ENCODE measurements at regions not wholly inside any gene's neighbourhood (a gene's known extent, or its start where the extent isn't known, plus 50 kb on each side); places are given as distances from the start of the nearest gene placed in this dataset.
"Not testable (repeated sequence)": the region's sequence is repeated elsewhere in the genome, so short reads cannot be mapped to it uniquely, and the experiment has no call there.

DNA sequence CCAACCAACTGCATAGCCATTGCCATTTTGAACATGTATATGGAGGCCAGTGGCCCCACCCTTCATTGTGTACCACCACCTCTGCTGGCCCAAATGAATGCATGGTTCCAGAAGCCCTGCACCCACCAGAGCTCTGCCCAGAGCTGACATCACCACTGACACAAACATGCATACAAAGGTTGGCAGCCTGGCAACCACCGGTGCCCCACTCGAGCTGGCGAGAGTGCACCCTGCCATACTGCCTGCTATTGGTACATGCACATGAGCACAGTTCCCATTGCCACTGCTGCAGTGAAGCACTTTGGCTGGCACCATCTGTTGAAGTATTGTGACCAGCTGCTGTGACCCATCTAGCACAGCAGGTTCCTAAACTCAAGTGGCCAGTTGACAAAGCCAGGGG, 1564.9 kb downstream of the OLFM4 start:
- H3K4me1 ChIP-seq (ENCODE audit: control insufficient read depth in 3 of 3, insufficient read depth in 3 of 3, low read length in 3 of 3): no peaks in the 10 kb centered on the region
- no peak overlapping the region for H3K4me3 ChIP-seq (ENCODE audit: low read length in 3 of 3)
- H3K9me3 ChIP-seq (ENCODE audit: control insufficient read depth in 3 of 3, low read length in 3 of 3): no peaks in the 10 kb centered on the region
- H3K36me3 ChIP-seq (ENCODE audit: control insufficient read depth in 3 of 3, insufficient read depth in 3 of 3, low read length in 3 of 3): no peaks in the 10 kb centered on the region
- H3K27ac ChIP-seq (ENCODE audit: low read depth, low read length): no peak overlapping the region
- H3K27me3 ChIP-seq (ENCODE audit: control insufficient read depth in 3 of 3, insufficient read depth in 3 of 3, low read length in 3 of 3): no peaks in the 10 kb centered on the region
- no peak overlapping the region for H3K9ac ChIP-seq (ENCODE audit: low read depth in 1 of 3, low read length in 3 of 3)

DNA sequence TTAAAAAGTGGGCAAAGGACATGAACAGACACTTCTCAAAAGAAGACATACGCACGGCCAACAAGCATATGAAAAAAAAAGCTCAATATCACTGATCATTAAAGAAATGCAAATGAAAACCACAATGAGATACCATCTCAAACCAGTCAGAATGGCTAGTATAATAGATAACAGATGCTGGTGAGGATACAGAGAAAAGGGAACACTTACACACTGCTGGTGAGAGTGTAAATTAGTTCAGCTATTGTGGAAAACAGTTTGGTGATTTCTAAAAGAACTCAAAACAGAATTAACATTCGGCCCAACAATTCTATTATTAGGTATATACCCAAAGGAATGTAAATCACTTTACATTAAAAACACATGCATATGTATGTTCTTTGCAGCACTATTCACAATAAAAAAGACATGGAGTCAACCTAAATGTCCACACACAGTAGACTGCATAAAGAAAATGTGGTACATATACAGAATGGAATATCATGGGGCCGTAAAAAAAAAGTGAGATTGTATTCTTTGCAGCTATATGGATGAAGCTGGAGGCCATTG, 1569.0 kb downstream of the OLFM4 start:
- H3K9me3 ChIP-seq (ENCODE audit: control insufficient read depth in 3 of 3, low read length in 3 of 3): no peaks in the 10 kb centered on the region
- H3K27ac ChIP-seq (ENCODE audit: low read depth, low read length): no peak overlapping the region
- H3K27me3 ChIP-seq (ENCODE audit: control insufficient read depth in 3 of 3, insufficient read depth in 3 of 3, low read length in 3 of 3): no peaks in the 10 kb centered on the region
- H3K4me3 ChIP-seq (ENCODE audit: low read length in 3 of 3): no peak overlapping the region
- H3K36me3 ChIP-seq (ENCODE audit: control insufficient read depth in 3 of 3, insufficient read depth in 3 of 3, low read length in 3 of 3): no peaks in the 10 kb centered on the region
- H3K9ac ChIP-seq (ENCODE audit: low read depth in 1 of 3, low read length in 3 of 3): no peak overlapping the region
- no peaks in the 10 kb centered on the region for H3K4me1 ChIP-seq (ENCODE audit: control insufficient read depth in 3 of 3, insufficient read depth in 3 of 3, low read length in 3 of 3)

DNA sequence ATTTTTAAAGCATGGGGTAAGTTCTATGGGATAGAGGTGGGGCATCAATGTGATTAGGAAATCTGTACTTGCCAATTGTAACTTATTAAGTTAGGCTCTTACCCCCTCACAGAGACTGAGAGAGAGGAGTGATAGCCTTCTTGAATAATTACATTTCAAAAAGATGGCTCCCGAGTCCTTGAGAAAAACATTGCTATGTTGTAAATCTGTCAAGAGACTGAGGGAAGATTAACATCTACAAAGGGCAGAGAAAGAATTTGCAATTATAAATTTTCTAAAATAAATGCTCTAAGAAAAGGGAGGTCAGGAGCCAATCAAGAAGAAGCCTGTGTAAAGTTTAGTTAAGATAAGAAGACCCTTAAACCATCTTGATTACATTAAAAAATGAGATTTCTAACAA, 1570.8 kb downstream of the OLFM4 start:
- Histone ChIP-seq H3K27me3 (ENCODE audit: control insufficient read depth in 3 of 3, insufficient read depth in 3 of 3, low read length in 3 of 3) (no peaks in the 10 kb centered on the region), H3K4me3 (ENCODE audit: low read length in 3 of 3) (no peak overlapping the region), H3K27ac (ENCODE audit: low read depth, low read length) (no peak overlapping the region), H3K9me3 (ENCODE audit: control insufficient read depth in 3 of 3, low read length in 3 of 3) (no peaks in the 10 kb centered on the region), H3K9ac (ENCODE audit: low read depth in 1 of 3, low read length in 3 of 3) (no peak overlapping the region), H3K36me3 (ENCODE audit: control insufficient read depth in 3 of 3, insufficient read depth in 3 of 3, low read length in 3 of 3) (no peaks in the 10 kb centered on the region), H3K4me1 (ENCODE audit: control insufficient read depth in 3 of 3, insufficient read depth in 3 of 3, low read length in 3 of 3) (no peaks in the 10 kb centered on the region)

DNA sequence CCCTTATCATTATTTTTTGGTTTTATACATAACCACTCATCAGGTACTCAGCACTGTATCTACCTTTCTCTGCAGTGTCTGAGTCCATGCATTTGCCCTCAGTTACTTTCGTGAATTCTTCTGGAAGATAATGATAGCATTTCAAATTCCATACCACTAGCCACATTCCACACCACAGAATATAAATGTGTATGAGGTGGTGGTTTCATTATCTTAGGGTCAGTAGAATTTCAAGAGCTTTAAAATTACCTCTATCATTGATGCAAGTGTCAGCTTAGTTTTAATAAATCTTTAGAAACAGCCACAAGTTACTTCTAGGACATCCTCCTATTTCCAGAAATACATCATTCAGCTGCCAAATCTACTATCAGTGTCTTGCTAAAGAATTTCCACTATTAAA, 1578.3 kb downstream of the OLFM4 start:
- H3K4me3 ChIP-seq (ENCODE audit: low read length in 3 of 3): no peak overlapping the region
- H3K36me3 ChIP-seq (ENCODE audit: control insufficient read depth in 3 of 3, insufficient read depth in 3 of 3, low read length in 3 of 3): no peaks in the 10 kb centered on the region
- H3K9ac ChIP-seq (ENCODE audit: low read depth in 1 of 3, low read length in 3 of 3): no peak overlapping the region
- H3K27ac ChIP-seq (ENCODE audit: low read depth, low read length): no peak overlapping the region
- H3K4me1 ChIP-seq (ENCODE audit: control insufficient read depth in 3 of 3, insufficient read depth in 3 of 3, low read length in 3 of 3): no peaks in the 10 kb centered on the region
- no peaks in the 10 kb centered on the region for H3K27me3 ChIP-seq (ENCODE audit: control insufficient read depth in 3 of 3, insufficient read depth in 3 of 3, low read length in 3 of 3)
- peaks cover 0 to 2% (median 0%) of the 10 kb centered on the region in 3 donors for H3K9me3 ChIP-seq (ENCODE audit: control insufficient read depth in 3 of 3, low read length in 3 of 3)

DNA sequence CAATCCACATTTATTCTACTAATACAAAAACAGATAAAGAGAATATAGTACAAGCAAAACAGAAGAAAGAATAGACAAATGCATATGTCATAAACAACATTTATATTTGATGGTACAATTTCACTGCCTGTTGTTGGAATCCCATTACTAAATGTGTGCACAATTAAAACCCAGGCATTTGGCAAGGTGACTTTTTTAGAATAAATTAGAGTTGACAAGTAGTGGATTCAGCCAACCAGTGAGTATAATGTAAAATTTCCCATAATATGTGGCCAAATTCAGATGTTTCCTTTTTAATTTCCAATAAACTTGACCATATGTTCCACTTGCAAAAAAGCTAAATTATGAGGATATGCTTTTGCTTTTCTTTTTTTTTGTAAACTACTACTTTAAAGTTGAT, 1578.8 kb downstream of the OLFM4 start:
- no peak overlapping the region for H3K9ac ChIP-seq (ENCODE audit: low read depth in 1 of 3, low read length in 3 of 3)
- H3K27me3 ChIP-seq (ENCODE audit: control insufficient read depth in 3 of 3, insufficient read depth in 3 of 3, low read length in 3 of 3): no peaks in the 10 kb centered on the region
- peaks cover 0 to 2% (median 0%) of the 10 kb centered on the region in 3 donors for H3K9me3 ChIP-seq (ENCODE audit: control insufficient read depth in 3 of 3, low read length in 3 of 3)
- H3K4me1 ChIP-seq (ENCODE audit: control insufficient read depth in 3 of 3, insufficient read depth in 3 of 3, low read length in 3 of 3): no peaks in the 10 kb centered on the region
- no peak overlapping the region for H3K27ac ChIP-seq (ENCODE audit: low read depth, low read length)
- H3K4me3 ChIP-seq (ENCODE audit: low read length in 3 of 3): no peak overlapping the region
- no peaks in the 10 kb centered on the region for H3K36me3 ChIP-seq (ENCODE audit: control insufficient read depth in 3 of 3, insufficient read depth in 3 of 3, low read length in 3 of 3)

DNA sequence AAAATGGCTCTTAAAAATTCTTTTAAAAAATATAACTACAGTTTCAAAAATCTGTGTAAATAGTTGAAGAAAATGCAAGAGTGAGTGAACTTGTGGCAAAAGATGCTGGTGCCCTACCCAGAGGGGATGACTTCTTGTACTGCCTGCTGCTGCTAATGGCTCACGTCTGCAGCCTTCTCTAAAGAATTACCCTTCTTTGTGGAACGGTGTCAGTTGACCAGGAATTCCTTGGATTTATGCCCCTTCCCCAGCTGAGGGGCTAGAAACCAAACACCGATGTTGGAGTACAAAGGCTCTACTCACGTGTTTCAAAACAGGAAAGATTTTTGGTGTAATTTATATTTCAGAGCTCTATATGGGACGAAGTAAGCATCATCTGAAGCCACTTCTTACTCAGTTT, 1582.8 kb downstream of the OLFM4 start:
- Histone ChIP-seq H3K4me1 (ENCODE audit: control insufficient read depth in 3 of 3, insufficient read depth in 3 of 3, low read length in 3 of 3) (no peaks in the 10 kb centered on the region), H3K27ac (ENCODE audit: low read depth, low read length) (no peak overlapping the region), H3K9ac (ENCODE audit: low read depth in 1 of 3, low read length in 3 of 3) (no peak overlapping the region), H3K27me3 (ENCODE audit: control insufficient read depth in 3 of 3, insufficient read depth in 3 of 3, low read length in 3 of 3) (no peaks in the 10 kb centered on the region), H3K4me3 (ENCODE audit: low read length in 3 of 3) (no peak overlapping the region), H3K9me3 (ENCODE audit: control insufficient read depth in 3 of 3, low read length in 3 of 3) (no peaks in the 10 kb centered on the region), H3K36me3 (ENCODE audit: control insufficient read depth in 3 of 3, insufficient read depth in 3 of 3, low read length in 3 of 3) (no peaks in the 10 kb centered on the region)

DNA sequence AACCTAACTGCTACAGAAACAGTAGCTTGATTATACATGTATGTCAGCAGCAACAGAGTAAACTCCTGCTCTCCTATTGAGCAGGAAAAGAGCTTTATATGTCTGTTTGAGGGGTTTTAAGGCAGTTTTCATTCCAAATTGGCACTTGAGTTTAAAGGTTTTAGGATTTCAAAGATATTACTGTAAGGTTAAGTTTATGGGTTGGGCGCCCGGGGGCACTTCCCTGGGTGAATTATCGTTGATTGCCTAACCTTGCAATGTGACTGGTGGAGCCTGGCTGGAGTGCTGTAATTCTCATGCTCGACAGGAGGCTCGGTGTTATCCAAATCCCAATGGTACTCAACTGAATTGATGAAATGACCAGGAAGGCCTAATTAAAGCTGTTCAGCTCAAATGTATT, 1586.1 kb downstream of the OLFM4 start:
- Histone ChIP-seq H3K9ac (ENCODE audit: low read depth in 1 of 3, low read length in 3 of 3) (no peak overlapping the region), H3K9me3 (ENCODE audit: control insufficient read depth in 3 of 3, low read length in 3 of 3) (no peaks in the 10 kb centered on the region), H3K27me3 (ENCODE audit: control insufficient read depth in 3 of 3, insufficient read depth in 3 of 3, low read length in 3 of 3) (no peaks in the 10 kb centered on the region), H3K27ac (ENCODE audit: low read depth, low read length) (no peak overlapping the region), H3K36me3 (ENCODE audit: control insufficient read depth in 3 of 3, insufficient read depth in 3 of 3, low read length in 3 of 3) (no peaks in the 10 kb centered on the region), H3K4me1 (ENCODE audit: control insufficient read depth in 3 of 3, insufficient read depth in 3 of 3, low read length in 3 of 3) (no peaks in the 10 kb centered on the region), H3K4me3 (ENCODE audit: low read length in 3 of 3) (no peak overlapping the region)

DNA sequence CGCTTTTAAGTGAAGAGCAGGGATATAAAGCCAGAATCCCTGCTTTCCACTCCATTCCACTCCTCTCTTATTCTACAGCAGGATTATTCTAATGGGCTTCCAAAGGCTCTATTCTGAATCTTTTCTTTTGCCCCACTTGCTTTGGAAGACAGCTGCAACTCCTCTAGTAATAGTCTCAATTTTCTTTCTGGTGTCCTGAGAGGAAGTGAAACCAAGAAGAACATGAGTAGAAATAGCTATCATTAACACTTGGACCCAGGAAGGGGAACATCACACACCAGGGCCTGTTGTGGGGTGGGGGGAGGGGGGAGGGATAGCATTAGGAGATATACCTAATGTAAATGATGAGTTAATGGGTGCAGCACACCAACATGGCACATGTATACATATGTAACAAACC, 1597.9 kb downstream of the OLFM4 start:
- not testable (repeated sequence) for H3K9ac ChIP-seq (ENCODE audit: low read depth in 1 of 3, low read length in 3 of 3); H3K4me3 ChIP-seq (ENCODE audit: low read length in 3 of 3); H3K9me3 ChIP-seq (ENCODE audit: control insufficient read depth in 3 of 3, low read length in 3 of 3); H3K27me3 ChIP-seq (ENCODE audit: control insufficient read depth in 3 of 3, insufficient read depth in 3 of 3, low read length in 3 of 3); H3K36me3 ChIP-seq (ENCODE audit: control insufficient read depth in 3 of 3, insufficient read depth in 3 of 3, low read length in 3 of 3); H3K27ac ChIP-seq (ENCODE audit: low read depth, low read length); H3K4me1 ChIP-seq (ENCODE audit: control insufficient read depth in 3 of 3, insufficient read depth in 3 of 3, low read length in 3 of 3)

DNA sequence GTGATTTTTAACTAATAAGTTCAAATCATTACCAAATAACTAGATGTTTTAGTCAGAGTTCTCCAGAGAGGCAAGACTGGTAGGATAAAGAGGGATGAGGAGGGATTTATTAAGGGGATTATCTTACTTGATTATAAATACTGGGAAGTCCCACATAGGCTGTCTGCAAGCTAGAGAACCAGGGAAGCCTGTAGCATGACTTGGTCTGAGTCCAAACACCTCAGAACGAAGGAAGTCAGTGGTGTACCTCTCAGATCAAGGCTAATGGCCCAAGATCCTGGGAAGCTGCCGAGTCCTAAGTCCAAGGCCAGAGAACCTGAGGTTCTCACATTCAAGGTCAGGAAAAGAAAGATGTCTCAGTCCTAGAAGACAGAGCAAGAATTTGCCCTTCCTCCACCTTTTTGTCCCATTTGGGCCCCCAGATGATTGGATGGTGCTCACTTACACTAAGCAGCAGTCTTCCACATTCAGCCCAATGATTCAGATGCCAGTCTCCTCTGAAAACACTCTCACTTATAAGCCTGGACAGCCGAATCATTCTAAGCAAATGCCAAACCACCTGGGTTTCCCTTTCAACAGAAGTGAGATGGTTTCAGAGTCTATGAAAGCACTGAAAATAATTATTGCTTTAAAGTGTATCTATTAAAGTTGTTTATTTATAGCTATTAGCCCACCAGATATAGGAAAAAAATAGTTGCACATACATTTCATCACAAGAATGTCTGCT, 1599.2 kb downstream of the OLFM4 start:
- Histone ChIP-seq H3K4me3 (ENCODE audit: low read length in 3 of 3) (no peak overlapping the region), H3K9ac (ENCODE audit: low read depth in 1 of 3, low read length in 3 of 3) (no peak overlapping the region), H3K27ac (ENCODE audit: low read depth, low read length) (no peak overlapping the region), H3K4me1 (ENCODE audit: control insufficient read depth in 3 of 3, insufficient read depth in 3 of 3, low read length in 3 of 3) (no peaks in the 10 kb centered on the region), H3K27me3 (ENCODE audit: control insufficient read depth in 3 of 3, insufficient read depth in 3 of 3, low read length in 3 of 3) (no peaks in the 10 kb centered on the region), H3K9me3 (ENCODE audit: control insufficient read depth in 3 of 3, low read length in 3 of 3) (no peaks in the 10 kb centered on the region), H3K36me3 (ENCODE audit: control insufficient read depth in 3 of 3, insufficient read depth in 3 of 3, low read length in 3 of 3) (no peaks in the 10 kb centered on the region)

DNA sequence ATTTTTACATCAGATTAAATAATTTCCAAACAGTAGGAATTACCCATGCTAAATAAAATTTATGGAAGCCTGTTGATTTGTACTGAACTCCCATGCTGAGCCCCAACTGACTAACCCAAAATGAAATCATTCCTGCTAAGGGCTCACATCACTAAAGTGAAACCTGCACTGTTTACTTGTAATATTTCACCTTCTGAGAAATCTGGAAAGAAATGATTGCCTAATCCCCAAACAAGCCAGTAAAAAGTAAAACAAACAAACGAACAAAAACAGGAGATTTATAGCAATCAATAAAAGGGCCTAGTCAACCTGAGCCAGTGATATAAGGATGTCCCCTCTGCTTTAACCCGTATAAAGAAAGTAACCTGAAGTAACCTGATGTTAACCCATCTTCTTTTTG, 1599.8 kb downstream of the OLFM4 start:
- H3K9me3 ChIP-seq (ENCODE audit: control insufficient read depth in 3 of 3, low read length in 3 of 3): no peaks in the 10 kb centered on the region
- H3K36me3 ChIP-seq (ENCODE audit: control insufficient read depth in 3 of 3, insufficient read depth in 3 of 3, low read length in 3 of 3): no peaks in the 10 kb centered on the region
- no peaks in the 10 kb centered on the region for H3K27me3 ChIP-seq (ENCODE audit: control insufficient read depth in 3 of 3, insufficient read depth in 3 of 3, low read length in 3 of 3)
- H3K4me1 ChIP-seq (ENCODE audit: control insufficient read depth in 3 of 3, insufficient read depth in 3 of 3, low read length in 3 of 3): no peaks in the 10 kb centered on the region
- H3K4me3 ChIP-seq (ENCODE audit: low read length in 3 of 3): no peak overlapping the region
- no peak overlapping the region for H3K9ac ChIP-seq (ENCODE audit: low read depth in 1 of 3, low read length in 3 of 3)
- H3K27ac ChIP-seq (ENCODE audit: low read depth, low read length): no peak overlapping the region

Measured in skeletal muscle tissue (tissue), 3 donors.